Stimulated activated naive B cell treated with anti-CD40 and anti-IgM and Interleukin-4, amounts not matched to agents 10 μg/mL and 1 μg/mL and 100 μg/mL, for 72 hours (primary cell): ENCODE measurements at regions not wholly inside any gene's neighbourhood (a gene's known extent, or its start where the extent isn't known, plus 50 kb on each side); places are given as distances from the start of the nearest gene placed in this dataset.
"Not testable (repeated sequence)": the region's sequence is repeated elsewhere in the genome, so short reads cannot be mapped to it uniquely, and the experiment has no call there.

Experiments
- ATAC-seq, 2 donors: fragments of 150-1000 bp; cut with Tn5 transposase; replicated peaks; 2 replicates each; pipeline ENCODE4 v1.10.0; 2021; ENCODE audit warnings: moderate library complexity in 1 of 2
- DNase-seq: peaks from one replicate; pipeline ENCODE4 v3.0.0; 2021
- H3K27ac Mint-ChIP-seq: one replicate; pipeline ENCODE4 v1.8.0; 2022; ENCODE audit warnings: mild to moderate bottlenecking, mixed read lengths
- H3K27me3 Mint-ChIP-seq, 2 donors: one replicate each; pipeline ENCODE4 v1.8.0; 2022; ENCODE audit warnings: mixed read lengths in 2 of 2
- H3K36me3 Mint-ChIP-seq, 2 donors: one replicate each; pipeline ENCODE4 v1.8.0; 2022; ENCODE audit warnings: mixed read lengths in 2 of 2, mild to moderate bottlenecking in 1 of 2
- H3K4me1 Mint-ChIP-seq, 2 donors: one replicate each; pipeline ENCODE4 v1.8.0; 2022; ENCODE audit warnings: mixed read lengths in 2 of 2, mild to moderate bottlenecking in 1 of 2
- H3K4me3 Mint-ChIP-seq, 2 donors: one replicate each; pipeline ENCODE4 v1.8.0; 2022; ENCODE audit warnings: mild to moderate bottlenecking in 2 of 2, mixed read lengths in 2 of 2, moderate library complexity in 1 of 2
- H3K9me3 Mint-ChIP-seq, 2 donors: one replicate each; pipeline ENCODE4 v1.8.0; 2022; ENCODE audit warnings: mixed read lengths in 2 of 2, mild to moderate bottlenecking in 1 of 2

- DNase-seq (no peak), ATAC-seq (no peak)
- no peak overlapping the region for H3K27ac Mint-ChIP-seq
- H3K4me3 Mint-ChIP-seq = no peak overlapping the region
- H3K9me3 Mint-ChIP-seq = peaks cover 0 to 7% of the 10 kb centered on the region in 2 donors
- H3K27me3 Mint-ChIP-seq = no peaks in the 10 kb centered on the region
- H3K4me1 Mint-ChIP-seq = no peaks in the 10 kb centered on the region
- no peaks in the 10 kb centered on the region for H3K36me3 Mint-ChIP-seq
Observed at GRCh38 chr3:74978684-74979083, 364.2 kb upstream of the CNTN3 start.

GRCh38 chr3:74985028-74985904, 370.8 kb upstream of the CNTN3 start:
- not testable (repeated sequence) for H3K27ac Mint-ChIP-seq, H3K4me3 Mint-ChIP-seq, H3K36me3 Mint-ChIP-seq, H3K4me1 Mint-ChIP-seq, ATAC-seq, H3K27me3 Mint-ChIP-seq, DNase-seq
- H3K9me3 Mint-ChIP-seq = peaks cover 3 to 10% of the 10 kb centered on the region in 2 donors

GRCh38 chr3:74988095-74988494, 373.6 kb upstream of the CNTN3 start:
- Mint-ChIP-seq H3K27ac (no peak overlapping the region), H3K9me3 (peaks cover 3 to 12% of the 10 kb centered on the region in 2 donors), H3K4me1 (no peaks in the 10 kb centered on the region), H3K36me3 (no peaks in the 10 kb centered on the region), H3K4me3 (no peak overlapping the region), H3K27me3 (no peaks in the 10 kb centered on the region)
- ATAC-seq (no peak), DNase-seq (no peak)

- Mint-ChIP-seq H3K4me3 (no peak overlapping the region), H3K27me3 (no peaks in the 10 kb centered on the region), H3K36me3 (no peaks in the 10 kb centered on the region), H3K27ac (no peak overlapping the region), H3K4me1 (no peaks in the 10 kb centered on the region), H3K9me3 (peaks cover 0 to 6% of the 10 kb centered on the region in 2 donors)
- ATAC-seq (no peak), DNase-seq (no peak)
Observed at GRCh38 chr3:74992898-74993297, 378.4 kb upstream of the CNTN3 start.

GRCh38 chr3:75001330-75001729, 386.9 kb upstream of the CNTN3 start:
- DNase-seq = no peak
- Mint-ChIP-seq H3K36me3 (no peaks in the 10 kb centered on the region), H3K27me3 (no peaks in the 10 kb centered on the region), H3K4me1 (no peaks in the 10 kb centered on the region), H3K27ac (no peak overlapping the region), H3K4me3 (no peak overlapping the region), H3K9me3 (no peaks in the 10 kb centered on the region)
- ATAC-seq = no peak

- Mint-ChIP-seq H3K36me3 (no peaks in the 10 kb centered on the region), H3K4me3 (no peak overlapping the region), H3K27me3 (no peaks in the 10 kb centered on the region), H3K9me3 (peaks cover 0 to 5% of the 10 kb centered on the region in 2 donors), H3K27ac (no peak overlapping the region), H3K4me1 (no peaks in the 10 kb centered on the region)
- DNase-seq = no peak
- ATAC-seq = no peak
Observed at GRCh38 chr3:75012791-75013331, 398.4 kb upstream of the CNTN3 start.

GRCh38 chr3:75014008-75014407, 399.5 kb upstream of the CNTN3 start:
- H3K36me3 Mint-ChIP-seq = no peaks in the 10 kb centered on the region
- ATAC-seq = no peak
- no peak for DNase-seq
- no peak overlapping the region for H3K27ac Mint-ChIP-seq
- H3K4me1 Mint-ChIP-seq = no peaks in the 10 kb centered on the region
- no peak overlapping the region for H3K4me3 Mint-ChIP-seq
- H3K27me3 Mint-ChIP-seq = no peaks in the 10 kb centered on the region
- peaks cover 0 to 5% of the 10 kb centered on the region in 2 donors for H3K9me3 Mint-ChIP-seq

- no peaks in the 10 kb centered on the region for H3K4me1 Mint-ChIP-seq
- H3K27ac Mint-ChIP-seq = no peak overlapping the region
Observed at GRCh38 chr3:75015280-75015679, 400.8 kb upstream of the CNTN3 start.

GRCh38 chr3:75035146-75035545, 420.7 kb upstream of the CNTN3 start:
- DNase-seq (no peak), ATAC-seq (no peak)
- peaks cover 10 to 12% of the 10 kb centered on the region in 2 donors for H3K9me3 Mint-ChIP-seq
- H3K4me3 Mint-ChIP-seq = no peak overlapping the region
- H3K36me3 Mint-ChIP-seq = no peaks in the 10 kb centered on the region
- no peak overlapping the region for H3K27ac Mint-ChIP-seq
- no peaks in the 10 kb centered on the region for H3K27me3 Mint-ChIP-seq
- H3K4me1 Mint-ChIP-seq = no peaks in the 10 kb centered on the region

More at GRCh38 chr3:75015280-75015679, 400.8 kb upstream of the CNTN3 start:
- ATAC-seq = no peak
- Mint-ChIP-seq H3K9me3 (peaks cover 0 to under 1% of the 10 kb centered on the region in 2 donors), H3K4me3 (no peak overlapping the region), H3K36me3 (no peaks in the 10 kb centered on the region), H3K27me3 (no peaks in the 10 kb centered on the region)
- DNase-seq = no peak

GRCh38 chr3:75042941-75043340, 428.5 kb upstream of the CNTN3 start:
- H3K9me3 Mint-ChIP-seq = peaks cover 19 to 27% of the 10 kb centered on the region in 2 donors
- no peaks in the 10 kb centered on the region for H3K4me1 Mint-ChIP-seq
- DNase-seq = no peak
- no peak overlapping the region for H3K4me3 Mint-ChIP-seq
- no peaks in the 10 kb centered on the region for H3K36me3 Mint-ChIP-seq
- H3K27me3 Mint-ChIP-seq = no peaks in the 10 kb centered on the region
- no peak for ATAC-seq
- no peak overlapping the region for H3K27ac Mint-ChIP-seq

GRCh38 chr3:75048650-75049049, 434.2 kb upstream of the CNTN3 start:
- no peak for DNase-seq
- H3K9me3 Mint-ChIP-seq = peaks cover 0 to 2% of the 10 kb centered on the region in 2 donors
- no peak overlapping the region for H3K4me3 Mint-ChIP-seq
- ATAC-seq = no peak
- H3K4me1 Mint-ChIP-seq = no peaks in the 10 kb centered on the region
- H3K27me3 Mint-ChIP-seq = no peaks in the 10 kb centered on the region
- H3K27ac Mint-ChIP-seq = no peak overlapping the region
- no peaks in the 10 kb centered on the region for H3K36me3 Mint-ChIP-seq

- no peaks in the 10 kb centered on the region for H3K4me1 Mint-ChIP-seq
- H3K9me3 Mint-ChIP-seq = peaks cover 0 to 2% of the 10 kb centered on the region in 2 donors
- ATAC-seq (no peak), DNase-seq (no peak)
- H3K4me3 Mint-ChIP-seq = no peak overlapping the region
- no peaks in the 10 kb centered on the region for H3K27me3 Mint-ChIP-seq
- no peaks in the 10 kb centered on the region for H3K36me3 Mint-ChIP-seq
- no peak overlapping the region for H3K27ac Mint-ChIP-seq
Observed at GRCh38 chr3:75049533-75049932, 435.1 kb upstream of the CNTN3 start.

GRCh38 chr3:75059120-75059519, 444.7 kb upstream of the CNTN3 start:
- Mint-ChIP-seq H3K27me3 (no peaks in the 10 kb centered on the region), H3K9me3 (peaks cover 0 to 7% of the 10 kb centered on the region in 2 donors)

GRCh38 chr3:75061806-75062205, 447.3 kb upstream of the CNTN3 start:
- no peak overlapping the region for H3K4me3 Mint-ChIP-seq
- peaks cover 3 to 9% of the 10 kb centered on the region in 2 donors for H3K9me3 Mint-ChIP-seq
- no peaks in the 10 kb centered on the region for H3K36me3 Mint-ChIP-seq
- no peak overlapping the region for H3K27ac Mint-ChIP-seq
- no peak for DNase-seq
- no peak for ATAC-seq
- H3K4me1 Mint-ChIP-seq = no peaks in the 10 kb centered on the region
- H3K27me3 Mint-ChIP-seq = no peaks in the 10 kb centered on the region

More at GRCh38 chr3:75059120-75059519, 444.7 kb upstream of the CNTN3 start:
- DNase-seq = no peak
- H3K36me3 Mint-ChIP-seq = no peaks in the 10 kb centered on the region
- no peak overlapping the region for H3K4me3 Mint-ChIP-seq
- no peak for ATAC-seq
- no peaks in the 10 kb centered on the region for H3K4me1 Mint-ChIP-seq
- H3K27ac Mint-ChIP-seq = no peak overlapping the region

GRCh38 chr3:75075158-75075557, 460.7 kb upstream of the CNTN3 start:
- Mint-ChIP-seq H3K4me1 (no peaks in the 10 kb centered on the region), H3K27me3 (no peaks in the 10 kb centered on the region), H3K9me3 (peaks cover 1 to 7% of the 10 kb centered on the region in 2 donors)

More at GRCh38 chr3:75075158-75075557, 460.7 kb upstream of the CNTN3 start:
- DNase-seq = no peak
- Mint-ChIP-seq H3K36me3 (no peaks in the 10 kb centered on the region), H3K4me3 (no peak overlapping the region), H3K27ac (no peak overlapping the region)
- ATAC-seq = no peak
